H7 (cell line): ENCODE measurements at regions not wholly inside any gene's neighbourhood (a gene's known extent, or its start where the extent isn't known, plus 50 kb on each side); places are given as distances from the start of the nearest gene placed in this dataset.

Experiments used
- DNase-seq: peaks from one replicate; pipeline ENCODE4 v3.0.0; 2012
- H3K27me3 ChIP-seq: 2 replicates; pipeline ENCODE4 v1.6.0; 2011; ENCODE audit warnings: mild to moderate bottlenecking, low read length; ENCODE audit not compliant: control insufficient read depth, insufficient read depth
- H3K36me3 ChIP-seq: replicated peaks from 2 replicates; pipeline ENCODE4 v1.5.1; 2011; ENCODE audit warnings: low read length; ENCODE audit not compliant: control insufficient read depth, insufficient read depth
- H3K4me3 ChIP-seq: 2 replicates; pipeline ENCODE4 v1.5.1; 2011; ENCODE audit warnings: low read depth, mild to moderate bottlenecking, control low read depth, low read length, moderate library complexity; ENCODE audit not compliant: insufficient read depth

DNA sequence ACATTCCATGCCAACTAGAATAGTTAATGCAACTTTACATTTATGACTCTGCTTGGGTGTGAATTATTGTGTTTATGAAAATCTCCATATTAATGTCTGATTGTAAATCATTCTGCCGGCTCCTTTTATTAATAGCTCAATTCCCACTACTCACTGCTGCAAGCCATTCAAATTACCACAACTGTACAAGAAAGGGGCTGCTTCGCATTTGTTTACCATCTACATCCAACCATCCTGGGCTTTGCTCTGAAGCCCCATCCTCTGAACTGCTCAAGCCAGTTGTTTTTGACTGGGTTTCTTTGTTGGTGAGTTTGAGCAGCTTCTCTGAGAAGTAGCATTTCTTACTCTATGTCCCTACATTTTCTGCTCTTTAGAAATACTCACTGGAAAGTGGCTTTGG lies 451.6 kb upstream of the CADM1 start:
- no peak for DNase-seq
- Histone ChIP-seq H3K36me3 (no peaks in the 10 kb centered on the region), H3K27me3 (no peaks in the 10 kb centered on the region), H3K4me3 (no peak overlapping the region)

DNA sequence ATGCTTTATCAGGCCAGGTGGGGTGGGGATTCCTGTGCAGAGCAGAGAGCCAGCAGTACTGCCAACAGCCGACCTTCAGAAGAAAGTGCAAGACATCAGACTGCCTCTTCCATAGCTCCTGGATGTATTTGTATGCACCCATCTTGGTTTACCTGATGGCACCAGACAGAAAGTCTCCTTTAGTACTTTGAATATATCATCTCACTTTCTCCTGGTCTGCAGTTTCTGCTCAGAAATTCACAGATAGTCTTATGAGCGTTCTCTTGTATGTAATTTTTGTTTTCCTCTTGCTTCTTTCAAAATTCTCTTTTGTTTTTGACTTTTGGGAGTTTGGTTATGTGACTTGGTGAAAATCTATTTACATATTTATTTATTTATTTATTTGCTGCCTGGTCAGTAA lies 446.4 kb upstream of the CADM1 start:
- H3K4me3 ChIP-seq: no peak overlapping the region
- no peaks in the 10 kb centered on the region; the same call in 1 of the 2 replicates for H3K27me3 ChIP-seq
- no peak for DNase-seq
- no peaks in the 10 kb centered on the region for H3K36me3 ChIP-seq

DNA sequence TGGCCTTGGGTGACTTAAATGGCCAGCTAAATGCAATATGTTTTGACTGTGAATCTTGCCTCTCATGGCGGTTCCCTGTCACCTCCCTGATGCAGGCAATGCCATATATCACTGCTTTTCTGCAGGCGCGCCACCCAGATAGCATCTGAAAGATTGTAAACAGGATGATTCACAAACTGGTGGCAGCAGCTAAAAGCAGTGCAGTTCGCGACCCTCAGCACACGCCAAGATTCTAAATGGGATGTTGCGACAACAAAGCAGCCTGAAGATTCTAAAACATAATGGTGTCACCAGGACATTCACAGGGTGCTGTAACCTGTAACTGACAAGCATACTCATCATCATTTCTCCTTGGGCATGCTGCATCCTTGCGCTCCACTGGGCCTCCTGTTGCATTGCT lies 440.4 kb upstream of the CADM1 start:
- H3K36me3 ChIP-seq: no peaks in the 10 kb centered on the region
- no peak overlapping the region for H3K4me3 ChIP-seq
- no peaks in the 10 kb centered on the region; the same call in 1 of the 2 replicates for H3K27me3 ChIP-seq
- DNase-seq: no peak

DNA sequence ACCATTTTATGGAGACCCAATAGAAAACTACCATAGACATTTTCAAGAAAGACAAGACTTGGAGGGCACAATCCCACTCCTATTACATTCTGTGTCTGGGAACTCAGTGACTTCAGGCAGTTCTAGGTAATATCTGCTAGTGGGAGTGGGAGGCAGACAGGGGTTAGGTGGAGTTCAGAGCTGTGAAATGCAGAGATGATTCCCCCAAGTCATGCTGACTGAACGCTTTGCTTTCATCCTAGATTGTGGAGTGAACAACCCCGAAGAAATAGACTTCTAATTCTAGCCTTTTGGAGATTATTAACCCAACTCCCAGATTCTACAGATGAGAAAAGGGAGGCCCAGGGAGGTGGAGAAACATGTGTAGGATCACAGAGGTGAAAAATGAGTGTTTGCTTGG lies 437.8 kb upstream of the CADM1 start:
- H3K27me3 ChIP-seq: no peaks in the 10 kb centered on the region; the same call in 1 of the 2 replicates
- no peaks in the 10 kb centered on the region for H3K36me3 ChIP-seq
- no peak overlapping the region for H3K4me3 ChIP-seq
- DNase-seq: no peak

GRCh38 chr11:115941481-115941993 lies 437.3 kb upstream of the CADM1 start:
- Histone ChIP-seq H3K36me3 (no peaks in the 10 kb centered on the region), H3K4me3 (no peak overlapping the region), H3K27me3 (no peaks in the 10 kb centered on the region; the same call in 1 of the 2 replicates)
- no peak for DNase-seq

- H3K4me3 ChIP-seq: no peak overlapping the region
- H3K27me3 ChIP-seq: no peaks in the 10 kb centered on the region; the same call in 1 of the 2 replicates
- no peaks in the 10 kb centered on the region for H3K36me3 ChIP-seq
- DNase-seq: no peak
These were observed 436.8 kb upstream of the CADM1 start for GRCh38 chr11:115941044-115941443.

GRCh38 chr11:115939731-115940421 lies 435.7 kb upstream of the CADM1 start:
- DNase-seq: no peak
- Histone ChIP-seq H3K27me3 (no peaks in the 10 kb centered on the region; the same call in 1 of the 2 replicates), H3K4me3 (no peak overlapping the region), H3K36me3 (no peaks in the 10 kb centered on the region)

GRCh38 chr11:115939104-115939730 lies 435.0 kb upstream of the CADM1 start:
- no peak for DNase-seq
- H3K27me3 ChIP-seq: no peaks in the 10 kb centered on the region; the same call in 1 of the 2 replicates
- H3K36me3 ChIP-seq: no peaks in the 10 kb centered on the region
- H3K4me3 ChIP-seq: no peak overlapping the region

GRCh38 chr11:115933564-115933963 lies 429.3 kb upstream of the CADM1 start:
- no peaks in the 10 kb centered on the region for H3K36me3 ChIP-seq
- no peaks in the 10 kb centered on the region; the same call in 1 of the 2 replicates for H3K27me3 ChIP-seq
- no peak for DNase-seq
- no peak overlapping the region for H3K4me3 ChIP-seq

GRCh38 chr11:115931548-115932083 lies 427.4 kb upstream of the CADM1 start:
- DNase-seq: no peak
- Histone ChIP-seq H3K4me3 (no peak overlapping the region), H3K27me3 (no peaks in the 10 kb centered on the region; the same call in 1 of the 2 replicates), H3K36me3 (no peaks in the 10 kb centered on the region)

GRCh38 chr11:115930886-115931547 lies 426.8 kb upstream of the CADM1 start:
- DNase-seq: no peak
- H3K4me3 ChIP-seq: no peak overlapping the region
- H3K36me3 ChIP-seq: no peaks in the 10 kb centered on the region
- no peaks in the 10 kb centered on the region; the same call in 1 of the 2 replicates for H3K27me3 ChIP-seq

GRCh38 chr11:115930291-115930690 lies 426.1 kb upstream of the CADM1 start:
- Histone ChIP-seq H3K4me3 (no peak overlapping the region), H3K27me3 (no peaks in the 10 kb centered on the region; the same call in 1 of the 2 replicates), H3K36me3 (no peaks in the 10 kb centered on the region)
- no peak for DNase-seq

- no peak for DNase-seq
- no peaks in the 10 kb centered on the region; the same call in 1 of the 2 replicates for H3K27me3 ChIP-seq
- no peak overlapping the region for H3K4me3 ChIP-seq
- no peaks in the 10 kb centered on the region for H3K36me3 ChIP-seq
These were observed 425.5 kb upstream of the CADM1 start for GRCh38 chr11:115929618-115930129.

DNA sequence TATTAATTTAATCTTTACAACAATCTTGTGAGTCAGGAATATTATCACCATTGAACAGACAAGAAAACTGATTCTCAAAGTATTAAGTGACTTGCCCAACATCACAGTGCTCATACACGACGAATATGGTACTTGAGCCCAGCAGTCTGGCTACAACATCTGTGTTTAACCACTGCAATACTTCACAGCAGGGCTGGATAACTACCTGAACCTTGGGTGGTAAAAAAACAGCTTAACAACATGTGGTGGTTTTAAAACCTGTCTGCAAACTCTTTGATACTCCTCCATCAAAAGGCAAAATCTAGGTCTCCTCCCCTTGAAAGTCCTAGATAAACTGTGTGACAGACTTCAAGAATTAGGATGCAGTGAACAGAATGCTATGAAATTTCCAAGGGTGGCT lies 424.6 kb upstream of the CADM1 start:
- Histone ChIP-seq H3K27me3 (no peaks in the 10 kb centered on the region; the same call in 1 of the 2 replicates), H3K4me3 (no peak overlapping the region), H3K36me3 (no peaks in the 10 kb centered on the region)
- DNase-seq: no peak
